ENCODE measurements at regions not wholly inside any gene's neighbourhood (a gene's known extent, or its start where the extent isn't known, plus 50 kb on each side); places are given as distances from the start of the nearest gene placed in this dataset.
"Not testable (repeated sequence)": the region's sequence is repeated elsewhere in the genome, so short reads cannot be mapped to it uniquely, and the experiment has no call there.

- no peak for DNase-seq (ENCODE audit: low read depth)
Observed at GRCh38 chr2:113341191-113341869, 62.6 kb upstream of the PAX8 start.

GRCh38 chr2:113337809-113338208 lies 59.1 kb upstream of the PAX8 start:
- no peak for DNase-seq (ENCODE audit: low read depth)

- peak; percentile 10 for DNase-seq (ENCODE audit: low read depth)
Observed at GRCh38 chr2:113336040-113336439, 57.3 kb upstream of the PAX8 start.

- no peak for DNase-seq (ENCODE audit: low read depth)
Observed at GRCh38 chr2:113334147-113334546, 55.4 kb upstream of the PAX8 start.

- DNase-seq (ENCODE audit: low read depth): not testable (repeated sequence)
Observed at GRCh38 chr2:113333735-113334134, 55.0 kb upstream of the PAX8 start.

GRCh38 chr2:113330060-113330767 lies 51.5 kb upstream of the PAX8 start:
- DNase-seq (ENCODE audit: low read depth): peak; percentile 36

GRCh38 chr2:113328973-113329372 lies 50.3 kb upstream of the PAX8 start:
- peak; percentile 8 for DNase-seq (ENCODE audit: low read depth)

- not testable (repeated sequence) for DNase-seq (ENCODE audit: low read depth)
Observed at GRCh38 chr2:113328572-113328971, 49.9 kb upstream of the PAX8 start.

Data from iris pigment epithelial cell (primary cell).